HG03442 (cell line): ENCODE measurements at regions not wholly inside any gene's neighbourhood (a gene's known extent, or its start where the extent isn't known, plus 50 kb on each side); places are given as distances from the start of the nearest gene placed in this dataset.
"Not testable (repeated sequence)": the region's sequence is repeated elsewhere in the genome, so short reads cannot be mapped to it uniquely, and the experiment has no call there.

Source experiments
- ATAC-seq: cut with Tn5 transposase; IDR thresholded peaks from one replicate; pipeline ENCODE4 v1.9.1; 2021; ENCODE audit warnings: mild to moderate bottlenecking, moderate library complexity; ENCODE audit not compliant: unreplicated experiment

DNA sequence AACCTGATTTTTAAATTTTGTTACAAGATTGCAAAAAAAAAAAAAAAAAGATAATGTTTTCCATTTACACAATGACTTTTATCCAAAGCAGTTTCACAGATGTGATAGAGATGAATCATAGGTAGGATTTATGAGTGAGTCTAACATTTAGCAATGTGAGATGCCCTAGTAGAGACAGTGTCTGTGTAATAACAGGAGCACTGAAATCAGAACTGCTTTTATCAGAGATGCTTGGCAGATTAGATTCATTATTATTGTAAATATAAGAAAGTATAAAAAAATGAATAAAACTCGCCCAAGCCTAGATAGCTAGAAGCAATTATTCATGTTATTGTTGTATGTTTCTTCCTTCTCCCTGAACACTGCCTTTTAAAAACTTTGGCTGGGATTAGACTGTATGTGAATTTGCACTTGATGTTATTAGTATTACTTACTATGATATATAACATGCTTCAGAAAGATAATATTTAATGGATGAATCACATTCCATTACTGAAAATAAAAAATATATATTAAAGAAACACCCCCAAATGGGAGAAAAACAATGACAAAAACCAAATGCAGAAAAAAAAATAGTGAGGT is 567.3 kb upstream of the KLF4 start:
- no peak for ATAC-seq

DNA sequence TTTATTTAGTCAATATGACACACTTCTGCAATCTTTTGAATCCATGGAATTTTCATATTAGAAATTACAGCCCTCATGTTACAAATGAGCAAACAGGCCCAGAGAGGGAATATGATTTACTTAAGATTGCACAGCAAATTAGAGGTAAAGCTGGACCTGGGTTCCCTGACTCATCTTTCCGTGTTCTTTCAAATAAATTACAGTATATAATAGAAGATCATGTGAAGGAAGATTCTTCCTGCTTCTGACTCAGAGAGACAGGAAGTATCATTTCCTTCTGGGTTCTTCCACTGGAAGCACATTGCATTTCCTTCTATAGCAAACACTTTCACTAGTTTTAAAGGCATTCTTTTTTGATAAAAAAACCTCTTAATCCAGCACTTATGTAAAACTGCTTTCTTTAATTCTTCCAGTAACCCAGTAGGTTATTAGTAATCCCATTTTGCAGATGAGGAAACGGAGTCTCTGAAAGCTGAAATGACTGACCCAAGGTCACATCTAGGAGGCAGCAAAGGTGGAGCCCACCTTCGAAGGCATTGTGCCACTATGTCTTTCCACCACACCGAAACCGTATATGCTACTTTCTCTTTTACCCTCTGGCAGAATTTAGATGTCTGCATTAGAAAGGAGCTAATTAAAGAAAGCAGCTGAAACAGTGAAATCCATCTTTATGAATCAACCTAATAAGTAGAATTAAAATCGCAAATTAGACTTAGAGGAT is 566.7 kb upstream of the KLF4 start:
- ATAC-seq: no peak

DNA sequence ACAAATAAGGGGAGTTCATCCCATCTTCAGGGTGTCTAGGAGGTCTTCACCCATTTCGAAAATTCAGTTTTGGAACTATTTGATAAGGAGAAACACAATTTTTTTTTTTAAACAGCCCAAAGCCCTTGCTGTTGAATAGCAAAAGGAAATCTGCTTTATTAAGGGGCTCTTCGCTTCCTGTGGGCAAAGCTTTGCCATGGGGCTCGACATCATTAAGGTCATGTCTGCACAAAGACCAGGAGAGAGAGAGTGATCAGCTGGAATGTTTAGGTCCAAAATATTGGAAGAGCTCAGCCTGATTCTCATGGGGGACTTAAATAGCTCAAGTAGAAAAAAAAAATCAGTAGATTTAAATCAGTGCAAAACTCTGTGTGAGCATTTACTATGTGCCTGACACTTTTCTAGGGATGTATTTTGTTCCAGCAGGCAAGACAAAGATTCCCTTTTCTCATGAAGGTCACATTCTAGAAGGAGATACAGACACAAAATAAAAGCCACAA is 564.6 kb upstream of the KLF4 start:
- ATAC-seq: no peak

DNA sequence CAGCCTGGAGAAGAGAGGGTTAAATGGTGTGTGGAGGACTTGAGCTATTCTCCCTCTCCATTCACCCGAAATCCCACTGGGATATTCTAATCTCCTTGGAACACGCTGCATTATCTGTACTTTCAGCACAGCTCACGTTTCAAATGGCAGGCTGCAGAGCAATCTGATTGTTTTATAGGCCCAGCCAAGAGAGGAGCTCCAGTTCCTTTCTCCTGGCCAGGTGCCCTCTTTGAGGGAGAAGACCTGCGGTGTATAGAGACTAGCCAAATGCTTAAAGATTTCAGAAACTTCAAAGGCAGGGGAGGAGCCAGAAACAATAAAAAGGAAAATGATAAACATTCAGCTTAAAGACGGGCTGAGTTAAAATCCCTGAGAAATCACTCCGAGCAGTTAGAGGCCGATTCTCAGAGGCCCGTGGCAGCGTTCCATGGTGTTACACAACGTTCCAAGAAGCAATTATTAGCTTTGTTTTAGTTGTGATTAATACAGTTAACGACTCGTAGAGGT is 564.0 kb upstream of the KLF4 start:
- ATAC-seq: no peak

DNA sequence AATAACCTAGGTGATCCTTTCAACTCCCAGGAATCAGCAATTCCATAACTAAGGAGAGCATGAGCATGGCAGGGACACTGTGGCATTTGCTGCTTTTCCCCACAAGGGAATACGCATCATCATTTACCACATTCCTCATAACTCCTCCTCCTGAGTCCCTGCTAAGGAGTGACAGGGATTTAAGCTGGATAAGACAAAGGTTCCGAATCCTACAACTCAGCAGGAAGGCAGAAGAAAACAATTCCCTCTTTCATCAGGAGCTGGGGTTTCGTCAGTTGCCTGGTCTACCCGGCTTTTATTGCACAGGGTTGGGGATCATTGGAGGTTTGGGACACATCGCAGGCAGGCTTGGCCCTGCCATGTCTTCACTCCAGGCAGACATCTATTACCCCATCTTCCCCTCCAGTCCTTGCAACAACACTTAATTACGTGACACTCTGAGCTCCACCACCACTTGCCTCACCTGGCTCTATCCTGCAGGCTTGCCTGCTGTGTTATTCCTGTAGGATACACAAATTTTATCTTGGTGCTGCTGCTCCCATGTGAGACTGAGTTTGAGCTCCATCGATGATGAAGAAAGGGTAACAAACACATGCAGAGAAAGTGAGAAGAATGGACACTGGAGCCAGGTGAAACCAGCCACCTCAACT is 563.0 kb upstream of the KLF4 start:
- no peak for ATAC-seq

DNA sequence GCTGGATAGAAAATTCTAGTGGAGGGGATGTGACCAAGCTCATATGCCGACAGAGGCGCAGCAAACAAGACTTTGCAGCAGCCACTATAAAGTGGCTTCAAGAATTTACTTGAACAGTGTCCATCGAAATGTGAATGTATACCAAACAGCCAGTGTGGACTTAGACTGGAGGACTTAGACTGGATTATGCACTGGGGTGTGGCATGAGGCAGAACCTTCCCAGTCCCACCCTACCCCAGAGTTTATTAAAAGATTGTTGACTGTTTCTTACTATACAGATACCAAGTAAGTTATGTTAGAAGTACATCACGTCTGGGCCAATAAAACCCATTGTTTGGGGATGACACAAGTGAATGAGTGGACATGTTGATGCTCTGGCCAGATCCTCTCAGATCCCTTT is 561.3 kb upstream of the KLF4 start:
- ATAC-seq: no peak

DNA sequence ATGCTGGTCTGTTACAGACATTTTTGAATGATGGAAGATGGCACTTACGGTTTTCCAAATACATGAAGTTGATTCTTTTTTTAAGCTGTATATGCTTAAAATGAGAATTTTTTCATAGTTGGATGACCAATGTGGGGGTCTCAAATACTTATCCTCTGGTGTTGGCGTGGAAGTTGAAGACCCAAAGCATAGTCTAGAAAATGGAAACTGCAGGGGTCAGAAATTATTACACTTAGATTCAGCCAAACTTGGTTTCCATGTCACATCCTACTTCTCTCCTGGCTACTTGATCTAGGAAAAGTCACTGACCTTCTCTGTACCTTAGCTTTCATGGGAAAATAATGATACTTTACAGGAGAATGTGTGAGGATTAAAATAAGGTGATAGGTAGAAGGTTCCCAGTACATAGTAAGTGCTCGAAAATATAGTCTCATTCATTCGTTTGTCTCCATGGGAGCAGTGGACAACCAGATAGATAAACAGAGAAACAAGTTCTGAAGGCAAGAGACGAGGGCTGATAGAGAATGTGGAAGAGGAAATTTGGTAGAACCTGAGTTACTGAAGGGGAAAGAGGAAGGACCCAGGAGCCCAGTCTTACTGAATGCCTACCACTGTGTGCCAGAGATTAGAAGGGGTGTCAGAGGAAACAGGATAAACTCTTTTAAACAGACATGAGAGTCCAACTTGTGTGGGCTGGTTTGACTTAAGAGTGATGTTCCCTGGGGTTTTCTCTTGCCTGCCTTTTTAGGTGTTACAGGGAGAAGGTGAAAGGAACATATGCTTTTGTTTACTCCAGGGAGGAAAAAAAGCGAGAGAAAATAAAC is 560.3 kb upstream of the KLF4 start:
- ATAC-seq: no peak

DNA sequence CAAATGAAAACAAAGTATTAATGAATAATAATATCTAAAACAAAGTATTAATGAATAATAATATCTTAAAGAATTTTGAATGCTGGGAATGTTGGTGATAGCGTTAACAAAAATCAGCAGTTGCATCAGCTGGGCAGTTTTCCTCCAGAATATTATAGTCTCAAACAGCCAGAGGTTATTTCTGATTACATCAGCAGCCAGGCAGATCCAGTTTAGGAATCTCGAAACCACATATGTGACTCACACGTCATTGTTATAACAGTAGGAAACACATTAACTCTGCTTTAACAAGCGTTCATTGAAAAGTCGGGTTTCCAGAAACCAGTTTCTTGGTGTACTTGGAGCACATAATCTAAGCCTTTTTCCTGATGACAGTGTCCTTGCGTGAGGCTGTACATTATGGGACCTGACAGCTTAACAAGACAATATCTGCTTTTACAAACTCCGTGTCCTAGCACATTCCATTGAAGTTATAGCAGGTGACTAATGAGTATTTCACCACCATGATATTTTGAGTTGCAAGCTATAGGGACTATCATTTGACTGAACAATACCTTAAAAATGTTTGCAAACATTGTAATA is 559.5 kb upstream of the KLF4 start:
- no peak for ATAC-seq

DNA sequence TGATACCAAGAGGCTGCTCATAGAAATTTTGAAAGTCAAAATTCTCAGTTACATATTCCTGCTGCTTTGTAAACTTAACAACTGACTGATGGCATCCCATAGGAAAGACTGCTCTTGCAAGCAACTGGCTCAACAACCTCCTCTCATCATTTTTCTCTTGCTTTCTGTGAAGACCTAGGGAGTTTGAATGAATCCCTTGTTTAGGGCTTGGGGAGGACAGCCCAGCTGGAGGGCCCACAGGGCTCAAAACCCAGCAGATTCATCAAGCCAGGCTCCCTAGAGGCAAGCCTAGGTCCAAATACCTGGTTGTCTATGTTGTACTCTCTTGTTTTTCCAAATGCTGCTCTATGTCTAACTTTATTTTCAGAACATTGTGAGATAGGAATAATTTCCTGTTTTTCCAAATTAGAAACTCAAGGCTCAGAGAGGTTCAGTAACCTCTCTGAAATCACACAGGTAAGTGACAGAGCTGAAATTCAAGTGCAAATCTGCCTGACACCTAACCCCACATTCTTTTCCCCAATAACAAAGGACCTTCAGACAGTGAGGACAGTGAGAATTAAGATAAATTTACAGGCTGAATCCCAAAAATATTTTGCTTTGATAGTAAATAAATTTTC is 558.9 kb upstream of the KLF4 start:
- no peak for ATAC-seq

DNA sequence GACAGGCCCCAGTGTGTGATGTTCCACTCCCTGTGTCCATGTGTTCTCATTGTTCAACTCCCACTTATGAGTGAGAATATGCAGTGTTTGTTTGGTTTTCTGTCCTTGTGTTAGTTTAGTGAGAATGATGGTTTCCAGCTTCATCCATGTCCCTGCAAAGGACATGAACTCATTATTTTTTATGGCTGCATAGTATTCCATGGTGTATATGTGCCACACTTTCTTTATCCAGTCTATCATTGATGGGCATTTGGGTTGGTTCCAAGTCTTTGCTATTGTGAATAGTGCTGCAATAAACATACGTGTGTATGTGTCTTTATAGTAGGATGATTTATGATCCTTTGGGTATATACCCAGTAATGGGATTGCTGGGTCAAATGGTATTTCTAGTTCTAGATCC is 558.2 kb upstream of the KLF4 start:
- ATAC-seq: not testable (repeated sequence)

DNA sequence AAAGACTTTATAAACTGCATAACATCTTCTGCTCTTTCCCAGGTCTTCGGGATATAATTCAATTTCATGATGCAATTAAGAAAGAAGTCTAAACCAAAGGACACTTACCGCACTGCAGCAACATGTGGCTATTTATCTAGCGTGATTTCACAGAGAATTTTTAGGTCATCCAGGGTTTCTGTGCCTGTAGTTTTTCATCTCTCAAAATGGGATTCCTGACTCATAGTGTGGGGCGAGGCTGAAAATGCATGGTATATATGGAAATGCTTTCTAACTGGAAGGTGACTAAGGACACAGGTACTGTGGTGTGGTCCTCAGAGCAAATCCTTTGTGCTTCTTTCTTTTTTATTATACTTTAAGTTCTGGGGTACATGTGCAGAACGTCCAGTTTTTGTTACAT is 557.7 kb upstream of the KLF4 start:
- ATAC-seq: no peak

DNA sequence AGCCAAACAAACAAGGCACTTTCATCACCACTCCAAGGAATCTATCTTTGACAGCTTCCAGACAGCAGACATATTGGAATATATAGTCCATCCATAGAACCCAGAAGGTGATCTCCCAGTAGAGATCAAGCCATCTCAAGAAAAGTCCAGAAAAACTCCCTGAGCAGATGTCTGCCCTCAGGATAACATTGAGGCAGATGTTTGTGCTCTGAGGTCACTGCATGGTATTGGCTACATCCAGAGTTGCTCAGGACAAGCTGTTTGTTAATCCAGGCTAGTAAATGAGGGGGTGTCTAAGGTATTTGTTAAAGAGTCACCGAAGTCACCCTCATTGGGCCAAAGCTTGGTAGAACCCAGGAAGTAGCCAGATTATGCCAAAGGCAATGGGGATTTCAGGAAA is 556.3 kb upstream of the KLF4 start:
- ATAC-seq: no peak

DNA sequence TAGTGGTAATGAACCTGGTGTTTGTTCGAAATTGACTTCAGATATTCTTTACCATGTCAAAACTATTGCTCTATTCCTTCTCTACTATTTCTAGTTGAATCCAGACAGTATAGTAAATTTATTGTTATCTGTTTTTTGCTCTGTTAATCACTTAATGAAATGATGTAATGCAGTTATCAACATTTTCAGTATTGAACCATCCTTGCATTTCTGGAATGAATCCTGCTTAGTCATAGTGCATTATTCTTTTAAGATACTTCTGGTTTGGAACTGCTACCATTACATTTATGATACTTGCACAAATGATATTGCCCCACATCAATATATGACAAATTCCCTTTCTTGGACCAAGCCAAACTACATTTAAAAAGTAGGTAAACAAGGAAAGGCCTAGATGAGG is 554.0 kb upstream of the KLF4 start:
- ATAC-seq: no peak

DNA sequence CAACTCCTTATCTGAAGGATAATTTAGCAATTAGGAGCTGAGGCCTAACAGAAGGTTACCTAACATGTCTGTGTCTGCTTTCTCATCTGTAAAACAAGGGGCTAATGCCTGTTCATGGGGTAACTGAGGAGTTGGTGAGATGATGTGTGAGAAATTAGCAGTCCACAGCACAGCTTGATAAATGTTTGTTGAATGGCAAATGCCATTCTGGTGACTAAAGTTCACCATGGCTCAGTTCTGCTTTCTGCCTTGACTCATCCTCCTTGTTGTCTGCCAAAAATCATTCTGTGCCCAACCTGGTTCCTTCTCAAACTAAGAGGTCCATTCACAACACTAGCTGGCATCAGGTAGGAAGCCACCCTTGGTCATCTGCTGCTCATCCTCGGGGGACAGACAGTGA is 552.0 kb upstream of the KLF4 start:
- ATAC-seq: no peak

DNA sequence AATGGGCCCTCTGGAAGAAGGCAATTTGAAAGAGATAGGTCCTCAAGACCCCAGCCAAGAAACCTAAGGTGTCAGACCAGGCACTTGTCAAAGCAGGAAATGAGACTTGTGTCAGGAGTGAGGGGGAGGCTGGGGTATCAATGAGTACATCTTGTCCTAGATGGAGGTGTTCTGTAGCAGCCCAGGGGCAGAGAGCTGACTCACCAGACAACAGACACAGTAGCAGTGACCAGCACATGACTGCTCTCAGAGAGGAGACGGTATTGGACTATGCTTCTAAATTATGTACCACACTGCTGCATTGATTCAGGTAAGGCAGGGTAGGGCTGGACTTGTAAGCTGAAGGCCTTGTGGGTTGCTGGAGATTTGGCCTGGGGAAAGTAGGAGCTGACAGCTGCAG is 551.2 kb upstream of the KLF4 start:
- no peak for ATAC-seq

DNA sequence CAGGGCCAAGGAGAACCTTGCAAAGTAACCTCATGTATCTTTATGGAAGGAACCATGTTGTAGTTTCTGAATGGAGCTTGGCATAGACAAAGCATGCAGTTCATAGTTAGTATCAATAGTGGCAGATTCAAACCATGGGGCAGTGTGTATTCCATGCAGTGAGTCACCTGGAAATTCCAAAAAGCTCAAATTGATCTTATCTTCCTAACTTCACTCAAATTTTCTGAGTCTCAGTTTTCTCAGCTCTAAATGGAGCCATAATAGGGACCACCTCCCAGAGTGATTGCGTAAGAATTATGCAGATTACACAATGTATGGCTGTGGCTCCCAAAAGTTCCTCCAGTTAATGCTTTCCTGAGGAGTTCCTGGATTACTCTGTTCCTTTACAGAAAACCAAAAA is 549.9 kb upstream of the KLF4 start:
- ATAC-seq: no peak

DNA sequence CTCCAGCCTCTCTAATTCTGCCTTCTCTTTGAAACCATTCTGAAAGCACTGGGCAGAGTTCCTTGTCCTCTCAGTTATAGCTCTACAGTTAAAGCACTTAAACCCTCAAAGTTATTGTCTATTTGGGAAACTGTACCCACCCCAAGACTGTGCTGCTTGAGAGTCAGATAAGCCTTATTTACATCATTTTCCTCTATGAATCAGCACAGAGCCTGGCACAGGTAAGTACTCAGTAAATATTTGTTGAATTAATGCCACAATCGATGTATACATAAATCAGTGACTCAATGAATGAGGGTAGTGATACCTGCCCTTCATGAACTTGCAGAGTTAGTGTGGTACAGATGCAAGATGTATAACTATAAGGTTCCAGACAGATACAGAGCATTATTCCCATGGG is 549.4 kb upstream of the KLF4 start:
- ATAC-seq: no peak

DNA sequence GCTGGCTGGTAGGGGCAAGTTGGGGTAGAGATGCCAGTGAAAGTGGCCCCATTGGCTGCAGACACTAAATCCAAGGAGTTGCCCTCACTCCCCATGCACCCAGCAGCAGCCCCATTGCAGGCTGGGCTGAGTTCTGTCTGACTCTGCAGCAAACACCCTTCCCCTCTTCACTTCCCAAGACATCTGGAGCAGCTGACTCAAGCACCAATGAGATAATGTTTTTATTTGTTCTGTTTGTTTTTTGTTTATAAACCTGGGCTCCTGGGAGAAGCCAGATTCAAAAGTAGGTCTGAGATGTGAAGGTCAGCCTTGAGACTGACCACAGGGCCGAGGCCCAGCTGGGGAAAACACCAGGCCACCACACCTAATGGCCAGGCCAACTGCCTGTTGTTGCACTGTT is 545.9 kb upstream of the KLF4 start:
- ATAC-seq: no peak

DNA sequence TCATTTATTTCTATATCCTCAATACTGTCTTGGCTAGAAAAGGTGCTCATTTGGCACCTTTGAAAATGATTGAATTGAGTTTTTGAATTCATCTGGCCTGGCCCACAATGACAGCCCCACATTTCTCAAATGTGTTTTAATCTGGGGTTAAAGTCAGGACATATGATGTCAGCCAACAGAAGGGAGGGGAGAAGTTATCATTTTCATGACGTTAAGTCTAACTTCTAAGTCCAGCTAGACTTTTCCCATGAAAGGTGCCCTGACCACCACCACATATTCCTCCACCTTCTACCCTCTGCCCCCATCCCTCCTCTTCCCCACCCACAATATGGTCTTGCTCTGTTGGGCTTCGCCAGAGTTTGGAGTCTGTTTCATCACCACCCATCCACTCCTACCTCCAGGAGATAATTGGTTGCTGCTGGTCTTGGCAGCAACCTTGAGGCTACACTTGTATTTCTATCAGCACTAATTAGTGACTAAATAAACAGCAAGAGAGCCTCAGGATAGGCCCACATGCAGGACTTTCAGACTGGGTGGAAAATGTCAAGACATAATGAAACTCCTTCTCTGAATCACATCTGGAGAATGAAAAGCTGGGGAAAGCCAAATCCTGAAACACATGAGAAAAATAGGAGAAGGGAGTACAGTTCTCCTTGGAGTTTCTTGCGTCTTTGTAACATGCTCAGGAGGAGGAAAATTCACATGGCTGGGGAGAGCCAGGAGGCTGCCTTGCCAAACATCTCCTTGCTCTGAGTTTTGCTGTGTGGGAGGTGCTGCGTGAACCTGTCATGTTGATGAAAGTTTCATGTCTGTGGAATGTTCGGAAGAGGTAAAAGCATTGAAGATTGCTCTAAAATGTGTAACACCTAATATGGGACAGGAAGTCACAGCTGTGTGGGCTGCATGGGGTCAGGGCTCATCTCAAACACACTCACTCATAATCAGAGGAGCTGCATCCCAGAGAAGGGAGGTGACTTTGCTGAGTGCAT is 544.7 kb upstream of the KLF4 start:
- no peak for ATAC-seq
